OCI-LY1 (cell line): ENCODE measurements at regions not wholly inside any gene's neighbourhood (a gene's known extent, or its start where the extent isn't known, plus 50 kb on each side); places are given as distances from the start of the nearest gene placed in this dataset.

Source experiments
- H2AFZ ChIP-seq: fragments of 200-600 bp; sonication (generic), shearing (Covaris generic); 2 replicates; pipeline ENCODE4 v1.6.0; 2014; ENCODE audit warnings: antibody characterized with exemption, mild to moderate bottlenecking, low read length
- H3F3A ChIP-seq: fragments of 200-600 bp; sonication (generic), shearing (Covaris generic); 2 replicates; pipeline ENCODE4 v1.6.0; 2014; ENCODE audit warnings: mild to moderate bottlenecking, antibody characterized with exemption, low read length, moderate library complexity; ENCODE audit not compliant: insufficient read depth
- H3K27ac ChIP-seq: fragments of 200-600 bp; sonication (generic); 2 replicates; pipeline ENCODE4 v1.5.1; 2014; ENCODE audit warnings: low read length, mixed run types, mild to moderate bottlenecking, low read depth; ENCODE audit not compliant: poor library complexity, severe bottlenecking
- H3K27me3 ChIP-seq: fragments of 200-600 bp; sonication (generic); 2 replicates; pipeline ENCODE4 v1.6.0; 2014; ENCODE audit warnings: antibody characterized with exemption, mild to moderate bottlenecking, low read length, moderate library complexity; ENCODE audit not compliant: insufficient read depth
- H3K36me3 ChIP-seq: fragments of 200-600 bp; sonication (generic); 2 replicates; pipeline ENCODE4 v1.6.1; 2014; ENCODE audit warnings: mild to moderate bottlenecking, antibody characterized with exemption, low read length, moderate library complexity, mixed read lengths; ENCODE audit not compliant: insufficient read depth
- H3K4me1 ChIP-seq: fragments of 200-600 bp; sonication (generic); 2 replicates; pipeline ENCODE4 v1.5.1; 2014; ENCODE audit warnings: mild to moderate bottlenecking, low read length, moderate library complexity; ENCODE audit not compliant: insufficient read depth, severe bottlenecking
- H3K4me2 ChIP-seq: fragments of 200-600 bp; sonication (generic), shearing (Covaris generic); 2 replicates; pipeline ENCODE4 v1.6.1; 2014; ENCODE audit warnings: low read length
- H3K4me3 ChIP-seq: fragments of 200-600 bp; sonication (generic); 2 replicates; pipeline ENCODE4 v1.5.1; 2014; ENCODE audit warnings: low read length, low read depth, mild to moderate bottlenecking, mixed read lengths; ENCODE audit not compliant: poor library complexity, severe bottlenecking
- H3K79me2 ChIP-seq: fragments of 200-600 bp; shearing (Covaris generic); 2 replicates; pipeline ENCODE4 v1.6.1; 2016; ENCODE audit warnings: mixed run types, low read length, mixed read lengths; ENCODE audit not compliant: insufficient read depth
- H3K9ac ChIP-seq: fragments of 200-600 bp; sonication (generic), shearing (Covaris generic); 2 replicates; pipeline ENCODE4 v1.6.1; 2014; ENCODE audit warnings: mild to moderate bottlenecking, low read length, mixed read lengths
- H3K9me2 ChIP-seq: fragments of 200-600 bp; sonication (generic), shearing (Covaris generic); 2 replicates; pipeline ENCODE4 v1.6.1; 2014; ENCODE audit warnings: low read depth, mild to moderate bottlenecking, low read length, mixed read lengths
- H3K9me3 ChIP-seq: fragments of 200-600 bp; shearing (Covaris generic); 2 replicates; pipeline ENCODE4 v1.6.1; 2014; ENCODE audit warnings: low read length, mixed read lengths
- H4K20me1 ChIP-seq: fragments of 200-600 bp; sonication (generic), shearing (Covaris generic); 2 replicates; pipeline ENCODE4 v1.6.0; 2016; ENCODE audit warnings: mild to moderate bottlenecking, low read length; ENCODE audit not compliant: insufficient read depth
- CTCF ChIP-seq: fragments of 200-600 bp; sonication (generic), shearing (Covaris generic); IDR thresholded peaks from 2 replicates; pipeline ENCODE4 v1.5.1; 2017; ENCODE audit warnings: mild to moderate bottlenecking, antibody characterized with exemption, low read length, moderate library complexity, mixed read lengths
- EZH2 ChIP-seq: fragments of 200-600 bp; sonication (generic), shearing (Covaris generic); IDR thresholded peaks from 2 replicates; pipeline ENCODE4 v1.8.0; 2017; ENCODE audit warnings: borderline replicate concordance, mixed run types, mild to moderate bottlenecking, antibody characterized with exemption, low read length, moderate library complexity, mixed read lengths

GRCh38 chr14:39812532-39813320, 380.5 kb upstream of the FBXO33 start:
- Histone ChIP-seq H3K79me2 (no peaks in the 10 kb centered on the region), H3K4me2 (no peak overlapping the region), H3F3A (no peaks in the 10 kb centered on the region), H3K9ac (no peak overlapping the region), H3K9me3 (no peaks in the 10 kb centered on the region), H3K36me3 (no peaks in the 10 kb centered on the region), H3K27me3 (no peaks in the 10 kb centered on the region), H3K4me3 (no peak overlapping the region), H3K4me1 (peaks cover 14% of the 10 kb centered on the region), H3K27ac (no peak overlapping the region), H4K20me1 (no peaks in the 10 kb centered on the region), H3K9me2 (no peaks in the 10 kb centered on the region), H2AFZ (no peak overlapping the region)
- no peak for TF ChIP-seq CTCF
- TF ChIP-seq EZH2: no peak

GRCh38 chr14:39807271-39807670, 375.0 kb upstream of the FBXO33 start:
- no peaks in the 10 kb centered on the region for H3K27me3 ChIP-seq

GRCh38 chr14:39784461-39784860, 352.2 kb upstream of the FBXO33 start:
- H3K4me2 ChIP-seq: no peak overlapping the region
- no peaks in the 10 kb centered on the region for H3F3A ChIP-seq
- no peaks in the 10 kb centered on the region for H3K27me3 ChIP-seq
- no peak overlapping the region for H3K4me3 ChIP-seq
- H3K4me1 ChIP-seq: no peaks in the 10 kb centered on the region
- H3K79me2 ChIP-seq: no peaks in the 10 kb centered on the region
- H3K36me3 ChIP-seq: no peaks in the 10 kb centered on the region
- TF ChIP-seq EZH2: no peak
- no peak for TF ChIP-seq CTCF
- no peak overlapping the region for H3K9ac ChIP-seq
- H3K27ac ChIP-seq: no peak overlapping the region
- H3K9me3 ChIP-seq: no peaks in the 10 kb centered on the region
- H3K9me2 ChIP-seq: no peaks in the 10 kb centered on the region
- H2AFZ ChIP-seq: no peak overlapping the region
- H4K20me1 ChIP-seq: no peaks in the 10 kb centered on the region

More at GRCh38 chr14:39807271-39807670, 375.0 kb upstream of the FBXO33 start:
- no peak overlapping the region for H3K27ac ChIP-seq
- H3K36me3 ChIP-seq: no peaks in the 10 kb centered on the region
- no peaks in the 10 kb centered on the region for H3K79me2 ChIP-seq
- no peaks in the 10 kb centered on the region for H3K9me3 ChIP-seq
- peaks cover 14% of the 10 kb centered on the region for H3K4me1 ChIP-seq
- no peak overlapping the region for H2AFZ ChIP-seq
- no peak for TF ChIP-seq EZH2
- TF ChIP-seq CTCF: no peak
- no peak overlapping the region for H3K9ac ChIP-seq
- no peak overlapping the region for H3K4me2 ChIP-seq
- no peaks in the 10 kb centered on the region for H3K9me2 ChIP-seq
- H3K4me3 ChIP-seq: no peak overlapping the region
- no peaks in the 10 kb centered on the region for H3F3A ChIP-seq
- no peaks in the 10 kb centered on the region for H4K20me1 ChIP-seq
